ENCODE measurements at regions not wholly inside any gene's neighbourhood (a gene's known extent, or its start where the extent isn't known, plus 50 kb on each side); places are given as distances from the start of the nearest gene placed in this dataset.
"Not testable (repeated sequence)": the region's sequence is repeated elsewhere in the genome, so short reads cannot be mapped to it uniquely, and the experiment has no call there.

- TF ChIP-seq SP1 (CRISPR knock-in tag; IDR thresholded peaks at IDR 0.05); MTA3 (IDR thresholded peaks at IDR 0.05; ENCODE audit: borderline replicate concordance); HMG20B (CRISPR knock-in tag; IDR thresholded peaks at IDR 0.05); SMAD1 (IDR thresholded peaks at IDR 0.05; ENCODE audit: low read depth, low read length, partially characterized antibody); NONO (IDR thresholded peaks at IDR 0.05; ENCODE audit: low read depth in 2 of 2, low read length in 1 of 2); ZBED1 (IDR thresholded peaks at IDR 0.05); ZEB2 (IDR thresholded peaks at IDR 0.05); PATZ1 (CRISPR knock-in tag; IDR thresholded peaks at IDR 0.05; ENCODE audit: borderline replicate concordance); TCF7 (IDR thresholded peaks at IDR 0.05; ENCODE audit: borderline replicate concordance); SMARCC2 (IDR thresholded peaks at IDR 0.05; ENCODE audit: low read depth); ASH1L (IDR thresholded peaks at IDR 0.05; ENCODE audit: borderline replicate concordance, low read depth, partially characterized antibody); CTCF (IDR thresholded peaks at IDR 0.05 in 2 of 3, conservative IDR thresholded peaks at IDR 0.05 in 1 of 3; ENCODE audit: insufficient read depth in 2 of 3, low read depth in 1 of 3, low read length in 3 of 3); RAD21 (CRISPR knock-in tag; conservative IDR thresholded peaks at IDR 0.05 in 1 of 2, IDR thresholded peaks at IDR 0.05 in 1 of 2); EP300 (IDR thresholded peaks at IDR 0.05; ENCODE audit: low read length): not testable (repeated sequence)
These were observed 407.3 kb upstream of the ADAMTSL1 start for GRCh38 chr9:18066608-18067007.

Measured in K562 (cell line).